ENCODE measurements at regions not wholly inside any gene's neighbourhood (a gene's known extent, or its start where the extent isn't known, plus 50 kb on each side); places are given as distances from the start of the nearest gene placed in this dataset.

DNA sequence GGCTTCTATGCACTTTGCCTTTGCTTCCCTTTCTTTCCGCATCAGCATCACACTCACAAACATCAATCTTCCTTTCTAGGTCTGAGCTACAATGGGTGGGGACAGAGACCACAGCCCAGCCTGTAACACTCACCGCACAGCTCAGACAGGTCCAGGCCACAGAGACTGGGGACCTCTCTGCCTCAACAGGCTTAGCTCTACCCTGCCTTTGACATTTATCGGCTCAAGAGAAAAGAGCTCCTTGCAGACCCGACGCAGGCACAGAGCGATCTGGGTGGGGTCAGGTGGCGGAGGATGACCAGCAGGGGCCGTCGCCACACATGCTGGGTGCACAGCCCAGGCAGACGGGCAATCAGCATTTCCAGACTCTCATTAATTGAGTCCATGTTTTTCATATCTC is 837.3 kb downstream of the TBC1D22A start:
- TF ChIP-seq, protein P1, sequence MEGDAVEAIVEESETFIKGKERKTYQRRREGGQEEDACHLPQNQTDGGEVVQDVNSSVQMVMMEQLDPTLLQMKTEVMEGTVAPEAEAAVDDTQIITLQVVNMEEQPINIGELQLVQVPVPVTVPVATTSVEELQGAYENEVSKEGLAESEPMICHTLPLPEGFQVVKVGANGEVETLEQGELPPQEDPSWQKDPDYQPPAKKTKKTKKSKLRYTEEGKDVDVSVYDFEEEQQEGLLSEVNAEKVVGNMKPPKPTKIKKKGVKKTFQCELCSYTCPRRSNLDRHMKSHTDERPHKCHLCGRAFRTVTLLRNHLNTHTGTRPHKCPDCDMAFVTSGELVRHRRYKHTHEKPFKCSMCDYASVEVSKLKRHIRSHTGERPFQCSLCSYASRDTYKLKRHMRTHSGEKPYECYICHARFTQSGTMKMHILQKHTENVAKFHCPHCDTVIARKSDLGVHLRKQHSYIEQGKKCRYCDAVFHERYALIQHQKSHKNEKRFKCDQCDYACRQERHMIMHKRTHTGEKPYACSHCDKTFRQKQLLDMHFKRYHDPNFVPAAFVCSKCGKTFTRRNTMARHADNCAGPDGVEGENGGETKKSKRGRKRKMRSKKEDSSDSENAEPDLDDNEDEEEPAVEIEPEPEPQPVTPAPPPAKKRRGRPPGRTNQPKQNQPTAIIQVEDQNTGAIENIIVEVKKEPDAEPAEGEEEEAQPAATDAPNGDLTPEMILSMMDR (IDR thresholded peaks at IDR 0.05): no peak
- TF ChIP-seq EZH2 (IDR thresholded peaks at IDR 0.05; ENCODE audit: borderline replicate concordance, insufficient read depth, low read depth, low read length, poor library complexity, severe bottlenecking): no peak
